Gastroesophageal sphincter (tissue), 4 donors: ENCODE measurements at regions not wholly inside any gene's neighbourhood (a gene's known extent, or its start where the extent isn't known, plus 50 kb on each side); places are given as distances from the start of the nearest gene placed in this dataset.

Source experiments
- ATAC-seq: fragments of 150-250 bp; one replicate; pipeline ENCODE4 v1.9.1; 2016; ENCODE audit warnings: mild to moderate bottlenecking, moderate library complexity
- H3K27ac ChIP-seq, 4 donors: fragments of 200-600 bp; sonication (generic) in 3 of 4; 1 replicate in 3 of 4; 2 replicates in 1 of 4; pipeline ENCODE4 v1.5.1; 2016 to 2019
- H3K27me3 ChIP-seq: fragments of 200-600 bp; sonication (generic); one replicate; pipeline ENCODE4 v1.5.1; 2019
- H3K36me3 ChIP-seq, 2 donors: fragments of 200-600 bp; sonication (generic); one replicate each; pipeline ENCODE4 v1.5.1; 2019; ENCODE audit warnings: control low read depth in 1 of 2
- H3K4me1 ChIP-seq, 3 donors: fragments of 200-600 bp; sonication (generic); 1 replicate in 2 of 3; 2 replicates in 1 of 3; pipeline ENCODE4 v1.5.1; 2016 to 2019; ENCODE audit warnings: control low read depth in 2 of 3
- H3K4me3 ChIP-seq, 2 donors: fragments of 200-600 bp; sonication (generic); one replicate each; pipeline ENCODE4 v1.5.1; 2019; ENCODE audit warnings: mild to moderate bottlenecking in 1 of 2, moderate library complexity in 1 of 2
- H3K9me3 ChIP-seq, 3 donors: fragments of 200-600 bp; sonication (generic); one replicate each; pipeline ENCODE4 v1.5.1; 2017 to 2019; ENCODE audit warnings: control low read depth in 2 of 3
- EP300 ChIP-seq: sonication (generic); formaldehyde crosslinking; IDR thresholded peaks from one replicate; pipeline ENCODE4 v1.6.1; 2017; ENCODE audit warnings: antibody characterized with exemption, mild to moderate bottlenecking
- POLR2A ChIP-seq, 2 donors: fragments of 450-650 bp; IDR thresholded peaks; one replicate each; pipeline ENCODE4 v1.6.1; 2017; ENCODE audit warnings: antibody characterized with exemption in 2 of 2, mild to moderate bottlenecking in 2 of 2, moderate library complexity in 1 of 2
- POLR2AphosphoS5 ChIP-seq: sonication (generic); formaldehyde crosslinking; IDR thresholded peaks from one replicate; pipeline ENCODE4 v1.6.1; 2017; ENCODE audit warnings: antibody characterized with exemption
- WGBS, 2 donors: methylation state at CpG; one replicate each; pipeline ENCODE4 v1.1.5; 2018; ENCODE audit warnings: low coverage in 1 of 2; 5-methylcytosine and 5-hydroxymethylcytosine counted together
- TF ChIP-seq, protein P1 (sequence below), 4 experiments: fragments of 200-600 bp in 2 of 4; fragments of 450-650 bp in 2 of 4; sonication (generic) in 1 of 4; IDR thresholded peaks; one replicate each; pipeline ENCODE4 v1.5.1; 2017 to 2019; ENCODE audit warnings: antibody characterized with exemption in 4 of 4, mild to moderate bottlenecking in 2 of 4, moderate library complexity in 2 of 4

DNA sequence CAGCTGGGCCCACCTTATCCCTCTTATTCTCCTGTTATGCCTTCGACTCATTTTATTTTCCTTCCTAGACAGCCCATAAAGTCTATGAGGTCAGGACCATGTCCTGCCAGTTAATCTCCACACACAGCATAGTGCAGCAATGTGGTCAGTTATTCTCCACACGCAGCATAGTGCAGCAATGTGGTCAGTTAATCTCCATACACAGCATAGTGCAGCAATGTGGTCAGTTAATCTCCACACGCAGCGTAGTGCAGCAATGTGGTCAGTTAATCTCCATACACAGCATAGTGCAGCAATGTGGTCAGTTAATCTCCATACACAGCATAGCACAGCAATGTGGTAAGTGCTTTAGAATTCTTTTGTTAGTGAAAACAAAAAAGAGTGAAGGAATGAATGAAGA lies 77.8 kb downstream of the TEX36 start:
- H3K27me3 ChIP-seq: no peaks in the 10 kb centered on the region
- no peaks in the 10 kb centered on the region for H3K36me3 ChIP-seq
- no peak overlapping the region for H3K27ac ChIP-seq
- H3K9me3 ChIP-seq: peaks cover 0 to 7% (median 0%) of the 10 kb centered on the region in 3 donors
- no peak overlapping the region for H3K4me3 ChIP-seq
- peaks cover 0 to 27% (median 0%) of the 10 kb centered on the region in 3 donors for H3K4me1 ChIP-seq
- ATAC-seq: no peak
- TF ChIP-seq, protein P1, sequence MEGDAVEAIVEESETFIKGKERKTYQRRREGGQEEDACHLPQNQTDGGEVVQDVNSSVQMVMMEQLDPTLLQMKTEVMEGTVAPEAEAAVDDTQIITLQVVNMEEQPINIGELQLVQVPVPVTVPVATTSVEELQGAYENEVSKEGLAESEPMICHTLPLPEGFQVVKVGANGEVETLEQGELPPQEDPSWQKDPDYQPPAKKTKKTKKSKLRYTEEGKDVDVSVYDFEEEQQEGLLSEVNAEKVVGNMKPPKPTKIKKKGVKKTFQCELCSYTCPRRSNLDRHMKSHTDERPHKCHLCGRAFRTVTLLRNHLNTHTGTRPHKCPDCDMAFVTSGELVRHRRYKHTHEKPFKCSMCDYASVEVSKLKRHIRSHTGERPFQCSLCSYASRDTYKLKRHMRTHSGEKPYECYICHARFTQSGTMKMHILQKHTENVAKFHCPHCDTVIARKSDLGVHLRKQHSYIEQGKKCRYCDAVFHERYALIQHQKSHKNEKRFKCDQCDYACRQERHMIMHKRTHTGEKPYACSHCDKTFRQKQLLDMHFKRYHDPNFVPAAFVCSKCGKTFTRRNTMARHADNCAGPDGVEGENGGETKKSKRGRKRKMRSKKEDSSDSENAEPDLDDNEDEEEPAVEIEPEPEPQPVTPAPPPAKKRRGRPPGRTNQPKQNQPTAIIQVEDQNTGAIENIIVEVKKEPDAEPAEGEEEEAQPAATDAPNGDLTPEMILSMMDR (IDR thresholded peaks at IDR 0.05): no peak
- 64 to 71% methylated on average over 3 to 4 of the region's 4 CpGs for WGBS, 2 donors

DNA sequence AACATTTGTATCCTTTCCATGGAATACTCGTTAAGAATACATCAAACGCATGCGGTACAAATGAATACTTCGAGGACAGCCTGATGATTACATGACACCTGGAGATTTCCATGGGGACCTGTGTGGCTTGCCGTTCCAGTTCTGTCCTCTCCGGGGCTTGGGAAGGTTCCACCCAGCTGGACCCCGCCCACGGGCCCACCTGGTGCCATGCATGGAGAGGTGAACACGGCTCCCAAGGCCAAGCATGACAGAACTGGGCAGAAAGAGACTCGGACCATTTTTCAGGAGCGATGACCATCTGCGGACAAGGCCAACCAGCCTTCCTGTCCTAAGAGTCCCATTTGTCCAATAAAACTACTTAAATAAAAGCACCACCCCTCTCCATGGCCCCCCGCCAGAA lies 80.1 kb downstream of the TEX36 start:
- no peak for ATAC-seq
- H3K4me3 ChIP-seq: no peak overlapping the region
- H3K27ac ChIP-seq: no peak overlapping the region
- H3K4me1 ChIP-seq: peaks cover 0 to 27% (median 0%) of the 10 kb centered on the region in 3 donors
- H3K27me3 ChIP-seq: no peaks in the 10 kb centered on the region
- WGBS, 2 donors: 83 to 87% methylated on average over 5 to 6 of the region's 13 CpGs
- TF ChIP-seq POLR2AphosphoS5 (no peak), POLR2A (IDR thresholded peaks at IDR 0.05) (no peak), EP300 (no peak)
- TF ChIP-seq, protein P1 (IDR thresholded peaks at IDR 0.05): no peak
- peaks cover 0 to 11% (median 0%) of the 10 kb centered on the region in 3 donors for H3K9me3 ChIP-seq
- no peaks in the 10 kb centered on the region for H3K36me3 ChIP-seq

DNA sequence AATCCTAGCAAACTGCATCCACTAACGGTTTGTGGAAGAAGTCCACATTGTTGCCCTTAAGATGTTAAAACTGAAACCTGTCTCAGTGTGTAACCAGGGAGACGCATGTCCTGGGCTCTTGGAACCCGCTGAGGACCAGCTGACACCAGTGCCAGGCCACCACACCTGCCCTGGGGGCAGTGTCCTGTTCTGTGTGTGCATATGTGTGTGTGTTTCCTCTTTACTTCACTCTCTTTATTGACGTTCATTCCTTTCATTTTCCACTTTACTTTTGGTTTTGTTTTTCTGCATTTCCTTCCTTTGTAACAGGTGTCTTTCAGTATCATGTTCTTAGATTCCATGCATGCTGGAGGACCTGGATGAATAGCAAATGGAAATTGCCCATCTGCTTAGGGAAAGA lies 83.8 kb downstream of the TEX36 start:
- H3K27ac ChIP-seq: no peak overlapping the region
- H3K9me3 ChIP-seq: peaks cover 0 to 30% (median 0%) of the 10 kb centered on the region in 3 donors
- H3K36me3 ChIP-seq: no peaks in the 10 kb centered on the region
- WGBS, 2 donors: 92% methylated on average over 3 to 4 of the region's 4 CpGs
- no peaks in the 10 kb centered on the region for H3K4me1 ChIP-seq
- no peak overlapping the region for H3K4me3 ChIP-seq
- no peaks in the 10 kb centered on the region for H3K27me3 ChIP-seq
- TF ChIP-seq EP300: no peak
- no peak for TF ChIP-seq POLR2A (IDR thresholded peaks at IDR 0.05)
- no peak for TF ChIP-seq POLR2AphosphoS5
- TF ChIP-seq, protein P1 (IDR thresholded peaks at IDR 0.05): no peak
- ATAC-seq: no peak

DNA sequence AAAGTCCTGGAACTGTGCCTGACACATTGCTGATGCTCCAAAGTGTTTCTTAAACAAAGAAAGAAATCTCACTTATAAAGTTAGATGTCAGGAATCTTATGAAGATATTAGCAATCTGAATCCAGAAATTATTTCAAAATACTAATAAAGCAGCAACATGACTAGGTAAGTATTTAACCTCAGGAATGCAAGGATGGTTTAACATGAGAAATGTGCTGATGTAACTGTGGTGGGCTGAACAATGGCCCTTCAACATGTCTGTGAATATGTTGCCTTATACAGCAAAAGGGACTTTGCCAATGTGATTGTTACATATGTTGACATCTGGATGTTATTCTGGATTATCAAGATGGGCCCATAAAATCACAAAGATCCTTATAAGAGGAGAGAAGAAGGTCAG lies 87.1 kb downstream of the TEX36 start:
- H3K9me3 ChIP-seq: peaks cover 0 to 30% (median 0%) of the 10 kb centered on the region in 3 donors
- no peak for ATAC-seq
- H3K4me3 ChIP-seq: no peak overlapping the region
- H3K27me3 ChIP-seq: no peaks in the 10 kb centered on the region
- no peaks in the 10 kb centered on the region for H3K4me1 ChIP-seq
- H3K27ac ChIP-seq: no peak overlapping the region
- no peak for TF ChIP-seq POLR2AphosphoS5
- TF ChIP-seq EP300: no peak
- TF ChIP-seq POLR2A (IDR thresholded peaks at IDR 0.05): no peak
- TF ChIP-seq, protein P1 (IDR thresholded peaks at IDR 0.05): no peak
- H3K36me3 ChIP-seq: no peaks in the 10 kb centered on the region

DNA sequence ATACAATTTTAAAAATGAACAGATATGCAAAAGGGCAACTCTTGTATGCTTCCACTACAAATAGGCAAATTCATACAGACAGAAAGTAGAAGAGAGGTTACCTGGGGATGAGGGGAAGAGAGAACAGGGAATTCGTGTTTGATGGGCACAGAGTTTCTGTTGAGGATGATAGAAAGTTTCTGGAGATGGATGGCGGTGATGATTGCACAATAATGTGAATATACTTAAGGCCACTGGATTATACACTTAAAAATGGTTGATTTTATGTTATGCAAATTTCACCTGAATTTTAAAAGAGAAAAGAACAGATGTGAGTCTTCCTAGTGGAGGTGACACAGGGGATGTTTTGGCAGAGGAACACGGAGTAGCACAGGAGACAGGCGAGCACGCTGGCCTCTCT lies 89.3 kb downstream of the TEX36 start:
- no peaks in the 10 kb centered on the region for H3K4me1 ChIP-seq
- H3K36me3 ChIP-seq: no peaks in the 10 kb centered on the region
- TF ChIP-seq POLR2A (IDR thresholded peaks at IDR 0.05): no peak
- TF ChIP-seq POLR2AphosphoS5: no peak
- TF ChIP-seq EP300: no peak
- TF ChIP-seq, protein P1 (IDR thresholded peaks at IDR 0.05): no peak
- peaks cover 0 to 19% (median 0%) of the 10 kb centered on the region in 3 donors for H3K9me3 ChIP-seq
- no peak overlapping the region for H3K4me3 ChIP-seq
- H3K27ac ChIP-seq: no peak overlapping the region
- no peaks in the 10 kb centered on the region for H3K27me3 ChIP-seq
- 74 to 90% methylated on average over 2 to 5 of the region's 5 CpGs for WGBS, 2 donors
- no peak for ATAC-seq
